H9 (cell line): ENCODE measurements at regions not wholly inside any gene's neighbourhood (a gene's known extent, or its start where the extent isn't known, plus 50 kb on each side); places are given as distances from the start of the nearest gene placed in this dataset.

Experiments used
- DNase-seq: peaks from one replicate; pipeline ENCODE4 v3.0.0-alpha.2; 2017
- H2AFZ ChIP-seq: one replicate; pipeline ENCODE4 v1.6.1; 2013; ENCODE audit warnings: mild to moderate bottlenecking, low read length, control low read depth, moderate library complexity
- H2AK5ac ChIP-seq: 2 replicates; pipeline ENCODE4 v1.6.1; 2013; ENCODE audit warnings: low read length, control low read depth, mixed read lengths; ENCODE audit not compliant: insufficient read length
- H2BK120ac ChIP-seq: one replicate; pipeline ENCODE4 v1.6.1; 2013; ENCODE audit warnings: low read depth, mild to moderate bottlenecking, low read length, control low read depth, inconsistent platforms; ENCODE audit not compliant: poor library complexity, severe bottlenecking
- H2BK12ac ChIP-seq: 2 replicates; pipeline ENCODE4 v1.6.1; 2013; ENCODE audit warnings: low read length, control low read depth, mixed read lengths, low read depth; ENCODE audit not compliant: insufficient read length
- H2BK15ac ChIP-seq: 2 replicates; pipeline ENCODE4 v1.6.1; 2013; ENCODE audit warnings: low read depth, low read length, control low read depth
- H2BK20ac ChIP-seq: one replicate; pipeline ENCODE4 v1.6.1; 2013; ENCODE audit warnings: low read depth, mild to moderate bottlenecking, low read length, control low read depth, inconsistent platforms; ENCODE audit not compliant: poor library complexity, severe bottlenecking
- H2BK5ac ChIP-seq: 2 replicates; pipeline ENCODE4 v1.6.1; 2013; ENCODE audit warnings: low read length, control low read depth, mixed read lengths; ENCODE audit not compliant: insufficient read length
- H3K14ac ChIP-seq: 2 replicates; pipeline ENCODE4 v1.6.1; 2013; ENCODE audit warnings: low read length, control low read depth; ENCODE audit not compliant: insufficient read depth
- H3K18ac ChIP-seq: 2 replicates; pipeline ENCODE4 v1.6.1; 2013; ENCODE audit warnings: low read depth, mild to moderate bottlenecking, mixed read lengths, low read length, control low read depth; ENCODE audit not compliant: insufficient read length
- H3K23ac ChIP-seq: 2 replicates; pipeline ENCODE4 v1.6.1; 2013; ENCODE audit warnings: low read length, control low read depth, mixed read lengths, low read depth; ENCODE audit not compliant: insufficient read length
- H3K23me2 ChIP-seq: 2 replicates; pipeline ENCODE4 v1.6.1; 2013; ENCODE audit warnings: low read depth, mild to moderate bottlenecking, mixed read lengths, low read length, control low read depth; ENCODE audit not compliant: insufficient read length, poor library complexity, severe bottlenecking
- H3K27ac ChIP-seq: 2 replicates; pipeline ENCODE4 v1.5.1; 2013; ENCODE audit warnings: low read length, control low read depth, mixed read lengths, low read depth; ENCODE audit not compliant: insufficient read length
- H3K27me3 ChIP-seq: 2 replicates; pipeline ENCODE4 v1.6.1; 2013; ENCODE audit warnings: low read length, control low read depth, inconsistent platforms; ENCODE audit not compliant: insufficient read depth
- H3K4ac ChIP-seq: 2 replicates; pipeline ENCODE4 v1.6.1; 2013; ENCODE audit warnings: low read depth, mild to moderate bottlenecking, control low read depth, inconsistent platforms, low read length, moderate library complexity
- H3K4me1 ChIP-seq: 2 replicates; pipeline ENCODE4 v1.6.1; 2013; ENCODE audit warnings: low read length, control low read depth, inconsistent platforms; ENCODE audit not compliant: insufficient read depth
- H3K4me2 ChIP-seq: 2 replicates; pipeline ENCODE4 v1.6.1; 2013; ENCODE audit warnings: low read length, control low read depth, mixed read lengths; ENCODE audit not compliant: insufficient read length, insufficient read depth
- H3K56ac ChIP-seq: 2 replicates; pipeline ENCODE4 v1.6.1; 2013; ENCODE audit warnings: low read depth, mild to moderate bottlenecking, mixed read lengths, low read length, control low read depth; ENCODE audit not compliant: insufficient read length
- H3K79me1 ChIP-seq: 2 replicates; pipeline ENCODE4 v1.6.1; 2013; ENCODE audit warnings: low read depth, mild to moderate bottlenecking, moderate library complexity, low read length, control low read depth, inconsistent platforms; ENCODE audit not compliant: insufficient read depth, poor library complexity, severe bottlenecking
- H3K79me2 ChIP-seq: 2 replicates; pipeline ENCODE4 v1.6.1; 2013; ENCODE audit warnings: low read length, control low read depth, inconsistent platforms; ENCODE audit not compliant: insufficient read depth
- H3K9ac ChIP-seq: 2 replicates; pipeline ENCODE4 v1.6.1; 2013; ENCODE audit warnings: low read length, control low read depth, mixed read lengths; ENCODE audit not compliant: insufficient read length; ENCODE audit errors: extremely low read depth
- H3K9me3 ChIP-seq: one replicate; pipeline ENCODE4 v1.6.1; 2013; ENCODE audit warnings: low read depth, low read length, inconsistent platforms; ENCODE audit not compliant: control insufficient read depth
- H3T11ph ChIP-seq: one replicate; pipeline ENCODE4 v1.6.1; 2013; ENCODE audit warnings: mild to moderate bottlenecking, low read length, control low read depth, inconsistent platforms
- H4K20me1 ChIP-seq: one replicate; pipeline ENCODE4 v1.6.1; 2013; ENCODE audit not compliant: control insufficient read depth, insufficient read length, insufficient read depth
- H4K5ac ChIP-seq: 2 replicates; pipeline ENCODE4 v1.6.1; 2013; ENCODE audit warnings: low read depth, mild to moderate bottlenecking, mixed read lengths, low read length, control low read depth; ENCODE audit not compliant: insufficient read length
- H4K8ac ChIP-seq: replicated peaks from 2 replicates; pipeline ENCODE4 v1.6.1; 2013; ENCODE audit warnings: low read length, control low read depth, mixed read lengths, low read depth; ENCODE audit not compliant: insufficient read length
- H4K91ac ChIP-seq: 2 replicates; pipeline ENCODE4 v1.6.1; 2013; ENCODE audit warnings: low read depth, mild to moderate bottlenecking, moderate library complexity, mixed read lengths, low read length, control low read depth; ENCODE audit not compliant: insufficient read length
- H3K27ac Mint-ChIP-seq, 3 experiments: 2 replicates in 2 of 3; 3 replicates in 1 of 3; pipeline ENCODE4 v1.8.0; 2020 to 2021; ENCODE audit warnings: mixed read lengths in 3 of 3, mild to moderate bottlenecking in 1 of 3, moderate library complexity in 1 of 3
- H3K27me3 Mint-ChIP-seq: 2 replicates; pipeline ENCODE4 v1.8.0; 2021; ENCODE audit warnings: low read depth, mild to moderate bottlenecking, moderate library complexity, mixed read lengths
- H3K36me3 Mint-ChIP-seq, 3 experiments: 2 replicates in 2 of 3; 3 replicates in 1 of 3; pipeline ENCODE4 v1.8.0; 2020 to 2021; ENCODE audit warnings: low read depth in 3 of 3, mixed read lengths in 3 of 3; ENCODE audit not compliant: insufficient read depth in 1 of 3
- H3K4me1 Mint-ChIP-seq, 2 experiments: 2 replicates each; pipeline ENCODE4 v1.8.0; 2020; ENCODE audit warnings: mixed read lengths in 2 of 2
- H3K4me3 Mint-ChIP-seq, 2 experiments: 2 replicates in 1 of 2; 3 replicates in 1 of 2; pipeline ENCODE4 v1.8.0; 2020 to 2021; ENCODE audit warnings: mild to moderate bottlenecking in 2 of 2, mixed read lengths in 2 of 2, moderate library complexity in 1 of 2
- H3K9me3 Mint-ChIP-seq, 2 experiments: 2 replicates in 1 of 2; 3 replicates in 1 of 2; pipeline ENCODE4 v1.8.0; 2020; ENCODE audit warnings: mild to moderate bottlenecking in 2 of 2, mixed read lengths in 2 of 2, moderate library complexity in 1 of 2
- CTCF ChIP-seq: fragments of 200-600 bp; sonication (generic); conservative IDR thresholded peaks from 3 replicates; pipeline ENCODE4 v1.8.0; 2021; ENCODE audit warnings: antibody characterized with exemption, mild to moderate bottlenecking
- WGBS: extraction: QIAGEN DNeasy Blood & Tissue Kit; methylation state at CpG from one replicate; pipeline ENCODE4 v1.1.7; 2013; ENCODE audit warnings: missing lambda C conversion rate, low lambda C conversion rate, mixed read lengths; ENCODE audit not compliant: insufficient read length; ENCODE audit errors: extremely low coverage; 5-methylcytosine and 5-hydroxymethylcytosine counted together

- Histone ChIP-seq H3K79me2 (no peaks in the 10 kb centered on the region), H4K8ac (no peak overlapping the region), H2AFZ (no peak overlapping the region), H2BK15ac (no peak overlapping the region), H3K23ac (no peak overlapping the region), H4K5ac (no peak overlapping the region), H4K91ac (no peak overlapping the region), H2BK120ac (no peak overlapping the region), H3K27me3 (no peaks in the 10 kb centered on the region), H3K23me2 (no peaks in the 10 kb centered on the region), H3K9me3 (no peaks in the 10 kb centered on the region), H3K14ac (no peak overlapping the region), H4K20me1 (no peaks in the 10 kb centered on the region), H3K79me1 (no peaks in the 10 kb centered on the region), H3K4ac (no peak overlapping the region), H3K56ac (no peak overlapping the region), H3K9ac (no peak overlapping the region), H2AK5ac (no peak overlapping the region), H3K27ac (no peak overlapping the region), H2BK5ac (no peak overlapping the region), H3T11ph (no peak overlapping the region), H3K4me1 (no peaks in the 10 kb centered on the region), H2BK12ac (no peak overlapping the region), H3K4me2 (no peak overlapping the region), H2BK20ac (no peak overlapping the region), H3K18ac (no peak overlapping the region)
- Mint-ChIP-seq H3K27me3 (peaks cover 22% of the 10 kb centered on the region), H3K4me3 (no peak overlapping the region), H3K27ac (no peak overlapping the region), H3K36me3 (no peaks in the 10 kb centered on the region), H3K4me1 (peaks cover 0 to 2% of the 10 kb centered on the region in 2 experiments; a peak in 1 of 4 replicates), H3K9me3 (no peaks in the 10 kb centered on the region)
- no peak for TF ChIP-seq CTCF
- DNase-seq, result no peak
- no CpG with 5 or more reads among the region's 2 CpGs for WGBS
Measured at GRCh38 chr4:111800551-111800950, 344.7 kb upstream of the FAM241A start.
